B cell (primary cell): ENCODE measurements at regions not wholly inside any gene's neighbourhood (a gene's known extent, or its start where the extent isn't known, plus 50 kb on each side); places are given as distances from the start of the nearest gene placed in this dataset.

Source experiments
- EZH2 ChIP-seq: IDR thresholded peaks from 2 replicates; pipeline ENCODE4 v1.6.1; 2012; ENCODE audit warnings: borderline replicate concordance, low read depth, mild to moderate bottlenecking, moderate library complexity, low read length; ENCODE audit not compliant: insufficient read depth, poor library complexity, severe bottlenecking
- TF ChIP-seq, protein P1 (sequence below): fragments of 200-600 bp; IDR thresholded peaks from one replicate; pipeline ENCODE4 v1.8.0; 2022; ENCODE audit warnings: antibody characterized with exemption, mild to moderate bottlenecking

DNA sequence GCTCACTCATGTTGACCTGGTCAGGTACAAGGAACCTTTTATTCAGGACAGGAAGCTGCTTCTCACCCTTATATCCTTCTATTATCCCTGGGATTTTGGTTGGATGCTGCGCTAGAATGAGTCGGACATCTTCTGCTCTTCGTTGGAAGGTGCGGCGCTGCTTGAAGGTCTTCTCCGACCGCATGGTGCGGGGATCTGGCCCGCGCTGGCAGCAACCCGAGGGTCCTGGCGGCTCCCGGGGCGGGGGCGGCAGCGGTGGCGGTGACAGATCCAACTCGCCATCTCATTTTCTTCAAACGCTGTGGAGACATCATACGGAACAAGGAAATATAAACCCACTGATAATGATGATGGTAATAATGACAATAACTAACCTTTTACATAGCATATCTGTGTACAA lies 126.3 kb downstream of the ATXN7L3B start:
- TF ChIP-seq, protein P1, sequence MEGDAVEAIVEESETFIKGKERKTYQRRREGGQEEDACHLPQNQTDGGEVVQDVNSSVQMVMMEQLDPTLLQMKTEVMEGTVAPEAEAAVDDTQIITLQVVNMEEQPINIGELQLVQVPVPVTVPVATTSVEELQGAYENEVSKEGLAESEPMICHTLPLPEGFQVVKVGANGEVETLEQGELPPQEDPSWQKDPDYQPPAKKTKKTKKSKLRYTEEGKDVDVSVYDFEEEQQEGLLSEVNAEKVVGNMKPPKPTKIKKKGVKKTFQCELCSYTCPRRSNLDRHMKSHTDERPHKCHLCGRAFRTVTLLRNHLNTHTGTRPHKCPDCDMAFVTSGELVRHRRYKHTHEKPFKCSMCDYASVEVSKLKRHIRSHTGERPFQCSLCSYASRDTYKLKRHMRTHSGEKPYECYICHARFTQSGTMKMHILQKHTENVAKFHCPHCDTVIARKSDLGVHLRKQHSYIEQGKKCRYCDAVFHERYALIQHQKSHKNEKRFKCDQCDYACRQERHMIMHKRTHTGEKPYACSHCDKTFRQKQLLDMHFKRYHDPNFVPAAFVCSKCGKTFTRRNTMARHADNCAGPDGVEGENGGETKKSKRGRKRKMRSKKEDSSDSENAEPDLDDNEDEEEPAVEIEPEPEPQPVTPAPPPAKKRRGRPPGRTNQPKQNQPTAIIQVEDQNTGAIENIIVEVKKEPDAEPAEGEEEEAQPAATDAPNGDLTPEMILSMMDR, result no peak
- no peak for TF ChIP-seq EZH2
